ENCODE measurements at regions not wholly inside any gene's neighbourhood (a gene's known extent, or its start where the extent isn't known, plus 50 kb on each side); places are given as distances from the start of the nearest gene placed in this dataset.

DNA sequence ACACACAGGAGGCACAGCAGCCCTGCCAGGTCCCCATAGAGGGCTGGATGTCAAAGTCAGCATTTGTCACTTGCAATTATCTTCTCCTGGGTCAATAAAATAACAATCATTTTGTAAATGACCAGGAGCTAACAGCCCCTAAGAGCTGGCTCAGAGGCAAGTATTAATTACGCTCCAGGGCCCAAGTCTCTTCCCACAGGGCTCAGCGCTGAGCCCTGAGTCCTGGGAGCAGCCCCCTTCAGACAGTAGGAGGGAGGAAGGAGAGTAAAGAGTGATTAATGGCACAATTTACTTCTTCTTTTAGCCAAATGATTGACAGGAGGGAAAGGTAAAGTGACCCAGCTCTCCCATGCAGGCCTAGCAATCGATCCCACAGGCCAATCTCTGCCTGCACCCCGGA is 99.0 kb upstream of the DRD2 start:
- TF ChIP-seq CTCF (IDR thresholded peaks at IDR 0.05) (no peak), POLR2A (IDR thresholded peaks at IDR 0.05) (no peak), EP300 (IDR thresholded peaks at IDR 0.05) (no peak)
